Panc1 (cell line): ENCODE measurements at regions not wholly inside any gene's neighbourhood (a gene's known extent, or its start where the extent isn't known, plus 50 kb on each side); places are given as distances from the start of the nearest gene placed in this dataset.

Experiments
- ATAC-seq: fragments of 200-7000 bp; cut with Tn5 transposase; 2 replicates; pipeline ENCODE4 v1.9.1; 2020; ENCODE audit warnings: mild to moderate bottlenecking, moderate library complexity
- BruUV-seq: library from RNA; stranded (reverse); fragments of 400-500 nt; replicated peaks from 2 replicates; lab custom pipeline; 2021; lab: Mats Ljungman, UMichigan
- CTCF ChIA-PET: fragments of 300-600 bp; sonication (Branson Sonifier 250); formaldehyde crosslinking; loops from one replicate; lab custom pipeline; 2022; ENCODE audit warnings: antibody characterized with exemption; lab: Charles Lee
- POLR2A ChIA-PET: fragments of 300-600 bp; sonication (Branson Sonifier 250); formaldehyde crosslinking; loops from one replicate; lab custom pipeline; 2022; ENCODE audit warnings: antibody characterized with exemption; lab: Charles Lee
- DNase-seq: peaks from one replicate; pipeline ENCODE4 v3.0.0-alpha.2; 2010; ENCODE audit warnings: low read depth, low spot score
- H3K27ac ChIP-seq: 2 replicates; pipeline ENCODE4 v1.5.1; 2011; ENCODE audit warnings: mild to moderate bottlenecking, low read length, inconsistent platforms
- H3K27me3 ChIP-seq: fragments of 200-500 bp; sonication (Bioruptor generic); 2 replicates; pipeline ENCODE4 v1.6.0; 2014; ENCODE audit warnings: low read length, inconsistent platforms; ENCODE audit not compliant: control insufficient read depth, insufficient read depth
- H3K36me3 ChIP-seq: fragments of 200-500 bp; sonication (Bioruptor generic); 2 replicates; pipeline ENCODE4 v1.5.1; 2014; ENCODE audit warnings: inconsistent platforms, mild to moderate bottlenecking, low read length, moderate library complexity; ENCODE audit not compliant: control insufficient read depth, insufficient read depth
- H3K4me1 ChIP-seq: 2 replicates; pipeline ENCODE4 v1.5.1; 2011; ENCODE audit warnings: inconsistent platforms, mild to moderate bottlenecking, low read length, moderate library complexity; ENCODE audit not compliant: control insufficient read depth, insufficient read depth
- H3K4me3 ChIP-seq, 2 experiments: 2 replicates each; pipeline ENCODE4 v1.5.1; 2011 to 2012; ENCODE audit warnings: low read depth in 2 of 2, low read length in 2 of 2, mild to moderate bottlenecking in 2 of 2, inconsistent platforms in 1 of 2, moderate library complexity in 1 of 2
- H3K9me3 ChIP-seq: fragments of 200-500 bp; sonication (Bioruptor generic); 2 replicates; pipeline ENCODE4 v1.5.1; 2014; ENCODE audit warnings: low read depth, mild to moderate bottlenecking, inconsistent platforms, low read length, moderate library complexity; ENCODE audit not compliant: control insufficient read depth, insufficient read depth
- CTCF ChIP-seq: fragments of 450-650 bp; IDR thresholded peaks from 2 replicates; pipeline ENCODE4 v1.5.1; 2017; ENCODE audit warnings: mild to moderate bottlenecking
- POLR2AphosphoS5 ChIP-seq: IDR thresholded peaks from 2 replicates; pipeline ENCODE4 v1.6.1; 2012; ENCODE audit warnings: mild to moderate bottlenecking, low read depth, low read length, moderate library complexity
- REST ChIP-seq, 2 experiments: IDR thresholded peaks; 2 replicates each; pipeline ENCODE4 v1.6.1; 2011 to 2012; ENCODE audit warnings: low read depth in 2 of 2, control low read depth in 1 of 2, low read length in 1 of 2, mild to moderate bottlenecking in 1 of 2, moderate library complexity in 1 of 2; ENCODE audit not compliant: insufficient read depth in 1 of 2
- SIN3A ChIP-seq: IDR thresholded peaks from 2 replicates; pipeline ENCODE4 v1.6.1; 2012; ENCODE audit warnings: low read depth, mild to moderate bottlenecking, low read length, moderate library complexity, borderline replicate concordance; ENCODE audit not compliant: insufficient read depth
- TCF7L2 ChIP-seq: IDR thresholded peaks from 2 replicates; pipeline ENCODE4 v1.6.1; 2011; ENCODE audit warnings: mild to moderate bottlenecking, low read depth, low read length, inconsistent platforms
- in situ Hi-C: cut with HindIII; loops from 2 replicates; pipeline ENCODE4 v1.10.0; 2016; ENCODE audit warnings: low sequenced_read_pairs, low pct_unique_long_range_greater_than_20kb
- intact Hi-C: fragments of 100-400 bp; cut with micrococcal nuclease; formaldehyde crosslinking; loops from one replicate; pipeline ENCODE4 v1.10.0; 2022; ENCODE audit not compliant: unreplicated experiment

- intact Hi-C loops (no loop called here), in situ Hi-C loops (no loop called here)
- BruUV-seq: no TSS peak
- ATAC-seq (no peak), DNase-seq (no peak)
- Histone ChIP-seq H3K27ac (no peak overlapping the region), H3K4me3 (no peak overlapping the region), H3K9me3 (no peaks in the 10 kb centered on the region), H3K4me1 (no peaks in the 10 kb centered on the region), H3K27me3 (no peaks in the 10 kb centered on the region), H3K36me3 (no peaks in the 10 kb centered on the region)
- POLR2A ChIA-PET: no interaction called here
- CTCF ChIA-PET: no interaction called here
- TF ChIP-seq CTCF: no peak
- TF ChIP-seq POLR2AphosphoS5: no peak
- TF ChIP-seq SIN3A: no peak
- TF ChIP-seq TCF7L2: no peak
- no peak for TF ChIP-seq REST (IDR thresholded peaks at IDR 0.05; ENCODE audit: insufficient read depth in 1 of 2, low read depth in 2 of 2, low read length in 1 of 2)
Observed at GRCh38 chr3:106946866-106947265, 430.4 kb upstream of the CCDC54 start.

GRCh38 chr3:106957029-106957428 lies 420.2 kb upstream of the CCDC54 start:
- CTCF ChIA-PET: no interaction called here
- intact Hi-C loops: no loop called here

More at GRCh38 chr3:106957029-106957428, 420.2 kb upstream of the CCDC54 start:
- BruUV-seq: no TSS peak
- Histone ChIP-seq H3K9me3 (0 out of 2 replicates have a peak, but pooled peaks cover 2% of the 10 kb centered on the region), H3K4me3 (no peak overlapping the region), H3K27me3 (no peaks in the 10 kb centered on the region), H3K27ac (no peak overlapping the region), H3K4me1 (no peaks in the 10 kb centered on the region), H3K36me3 (no peaks in the 10 kb centered on the region)
- no peak for TF ChIP-seq SIN3A
- TF ChIP-seq REST (IDR thresholded peaks at IDR 0.05; ENCODE audit: insufficient read depth in 1 of 2, low read depth in 2 of 2, low read length in 1 of 2): no peak
- TF ChIP-seq TCF7L2: no peak
- no peak for TF ChIP-seq CTCF
- no peak for TF ChIP-seq POLR2AphosphoS5
- DNase-seq (no peak), ATAC-seq (no peak)
- POLR2A ChIA-PET: no interaction called here
- in situ Hi-C loops: no loop called here
